ENCODE measurements at regions not wholly inside any gene's neighbourhood (a gene's known extent, or its start where the extent isn't known, plus 50 kb on each side); places are given as distances from the start of the nearest gene placed in this dataset.

DNA sequence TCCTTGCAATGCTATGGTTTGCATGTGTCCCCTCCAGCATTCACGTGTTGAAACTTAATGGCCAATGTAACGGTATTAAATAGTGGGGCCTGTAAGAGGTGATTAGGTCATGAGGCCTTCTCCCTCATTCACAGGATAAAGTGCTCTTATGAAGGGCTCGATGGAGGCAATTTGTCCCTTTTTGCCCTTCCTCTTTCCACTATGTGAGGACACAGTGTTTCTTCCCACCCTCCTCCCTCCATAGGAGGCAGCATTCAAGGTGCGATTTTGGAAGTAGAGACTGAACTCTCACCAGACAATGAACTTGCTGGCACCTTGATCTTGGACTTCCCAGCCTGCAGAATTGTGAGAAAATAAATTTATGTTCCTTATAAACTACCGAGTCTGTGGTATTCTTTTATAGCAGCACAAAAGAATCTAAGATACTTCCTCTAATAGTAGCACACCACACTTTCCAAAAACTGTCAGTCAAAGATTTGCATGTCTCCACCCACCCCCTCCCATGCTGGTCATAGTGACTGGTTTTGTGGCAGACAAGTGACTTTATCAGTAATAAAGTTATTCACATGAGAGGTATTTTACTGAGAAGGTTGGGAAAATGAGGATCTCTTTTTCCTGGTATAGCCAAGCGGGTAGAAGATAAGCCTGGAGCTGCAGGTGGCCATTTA is 113.5 kb upstream of the TTC29 start:
- no peak for DNase-seq (ENCODE audit: low spot score)
- Mint-ChIP-seq H3K4me3 (no peak overlapping the region), H3K4me1 (ENCODE audit: low read depth) (peaks cover 12% of the 10 kb centered on the region), H3K27me3 (ENCODE audit: insufficient read depth) (peaks cover 8% of the 10 kb centered on the region), H3K36me3 (ENCODE audit: low read depth) (peaks cover 2% of the 10 kb centered on the region), H3K9me3 (no peaks in the 10 kb centered on the region), H3K27ac (no peak overlapping the region)
- intact Hi-C loops (cut with micrococcal nuclease) = no loop called here

DNA sequence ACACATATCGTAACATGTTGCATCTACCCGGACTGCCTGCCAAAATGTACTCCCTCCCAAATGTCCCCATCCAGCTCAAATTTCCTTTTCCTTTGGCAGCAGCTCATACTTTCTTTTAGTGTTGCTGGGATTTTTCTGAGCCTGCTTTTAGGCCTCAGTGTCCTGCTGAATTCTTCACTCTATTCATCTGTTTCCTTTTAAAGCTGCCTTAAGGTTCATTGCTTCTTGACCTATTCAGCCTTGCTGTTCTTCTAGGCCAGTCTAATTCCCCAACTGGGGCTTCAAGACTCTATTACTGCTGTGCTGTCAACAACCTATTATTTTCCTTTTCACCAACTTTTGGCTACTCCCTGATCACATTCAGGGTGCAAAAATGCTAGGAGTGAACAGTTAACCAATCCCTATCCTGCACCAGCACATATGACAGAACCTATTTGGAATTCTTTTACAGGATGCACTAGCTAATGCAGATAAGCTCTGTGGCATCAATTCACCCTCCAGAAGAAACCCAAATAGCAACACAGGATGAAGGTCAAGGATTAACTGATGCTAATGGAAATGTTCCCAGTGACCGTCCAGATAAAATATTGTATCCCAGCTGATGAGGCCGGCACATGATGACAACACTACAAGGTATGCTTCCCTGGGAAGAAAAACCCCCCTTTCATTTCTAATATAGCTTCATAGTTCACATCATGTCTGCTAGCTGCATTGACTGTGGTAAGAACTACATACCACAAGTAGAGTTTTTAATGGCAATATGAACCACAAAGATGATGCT is 114.7 kb upstream of the TTC29 start:
- no peak overlapping the region for H3K27ac Mint-ChIP-seq
- no peaks in the 10 kb centered on the region for H3K9me3 Mint-ChIP-seq
- no peak overlapping the region for H3K4me3 Mint-ChIP-seq
- no peak for DNase-seq (ENCODE audit: low spot score)
- H3K27me3 Mint-ChIP-seq (ENCODE audit: insufficient read depth) = peaks cover 5% of the 10 kb centered on the region
- peaks cover 2% of the 10 kb centered on the region for H3K36me3 Mint-ChIP-seq (ENCODE audit: low read depth)
- peaks cover 12% of the 10 kb centered on the region for H3K4me1 Mint-ChIP-seq (ENCODE audit: low read depth)
- intact Hi-C loops (cut with micrococcal nuclease) = no loop called here

DNA sequence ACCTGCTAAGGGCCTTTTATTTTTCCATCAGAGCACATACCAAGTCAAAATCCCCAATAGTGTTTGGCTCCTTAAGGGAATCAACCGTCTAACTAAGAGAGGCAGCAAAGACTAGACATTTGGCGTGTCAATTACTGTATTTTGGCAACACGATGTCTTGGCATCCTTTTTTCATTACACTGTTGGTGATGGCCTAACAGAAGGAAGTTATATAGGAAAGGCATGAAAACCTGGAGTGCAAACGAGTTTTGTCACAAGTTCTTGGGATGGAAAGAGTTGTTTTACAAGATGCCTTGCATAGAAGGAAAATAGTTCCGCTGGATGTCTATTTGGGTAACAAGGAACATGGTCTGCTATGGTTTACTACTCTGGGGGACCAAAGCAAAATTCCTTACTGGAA is 119.2 kb upstream of the TTC29 start:
- intact Hi-C loops (cut with micrococcal nuclease) = no loop called here
- H3K27me3 Mint-ChIP-seq (ENCODE audit: insufficient read depth) = peaks cover 5% of the 10 kb centered on the region
- H3K4me1 Mint-ChIP-seq (ENCODE audit: low read depth) = no peaks in the 10 kb centered on the region
- no peak overlapping the region for H3K27ac Mint-ChIP-seq
- no peaks in the 10 kb centered on the region for H3K9me3 Mint-ChIP-seq
- no peak overlapping the region for H3K4me3 Mint-ChIP-seq
- DNase-seq (ENCODE audit: low spot score) = no peak
- no peaks in the 10 kb centered on the region for H3K36me3 Mint-ChIP-seq (ENCODE audit: low read depth)

DNA sequence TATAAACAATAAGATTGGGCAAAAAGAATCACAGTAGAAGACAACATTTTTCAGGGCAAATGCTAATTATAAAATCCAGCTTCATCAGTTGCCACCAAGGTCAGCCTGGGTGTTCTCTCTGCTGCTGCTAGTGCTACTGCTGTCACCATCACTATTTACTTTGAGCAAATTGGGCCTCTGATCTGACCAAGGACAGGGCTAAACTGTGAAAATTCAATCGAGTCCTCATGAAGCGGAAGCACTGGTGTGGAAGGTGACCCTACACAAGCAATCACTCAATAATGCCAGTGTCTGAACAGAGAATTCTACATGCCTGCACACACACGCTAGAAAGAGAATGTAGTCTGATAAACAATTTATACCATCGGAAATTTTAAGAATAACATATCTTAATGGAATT is 122.9 kb upstream of the TTC29 start:
- H3K4me3 Mint-ChIP-seq = no peak overlapping the region
- intact Hi-C loops (cut with micrococcal nuclease) = no loop called here
- H3K36me3 Mint-ChIP-seq (ENCODE audit: low read depth) = no peaks in the 10 kb centered on the region
- DNase-seq (ENCODE audit: low spot score) = no peak
- H3K27me3 Mint-ChIP-seq (ENCODE audit: insufficient read depth) = no peaks in the 10 kb centered on the region
- H3K4me1 Mint-ChIP-seq (ENCODE audit: low read depth) = no peaks in the 10 kb centered on the region
- no peak overlapping the region for H3K27ac Mint-ChIP-seq
- H3K9me3 Mint-ChIP-seq = peaks cover 3% of the 10 kb centered on the region

DNA sequence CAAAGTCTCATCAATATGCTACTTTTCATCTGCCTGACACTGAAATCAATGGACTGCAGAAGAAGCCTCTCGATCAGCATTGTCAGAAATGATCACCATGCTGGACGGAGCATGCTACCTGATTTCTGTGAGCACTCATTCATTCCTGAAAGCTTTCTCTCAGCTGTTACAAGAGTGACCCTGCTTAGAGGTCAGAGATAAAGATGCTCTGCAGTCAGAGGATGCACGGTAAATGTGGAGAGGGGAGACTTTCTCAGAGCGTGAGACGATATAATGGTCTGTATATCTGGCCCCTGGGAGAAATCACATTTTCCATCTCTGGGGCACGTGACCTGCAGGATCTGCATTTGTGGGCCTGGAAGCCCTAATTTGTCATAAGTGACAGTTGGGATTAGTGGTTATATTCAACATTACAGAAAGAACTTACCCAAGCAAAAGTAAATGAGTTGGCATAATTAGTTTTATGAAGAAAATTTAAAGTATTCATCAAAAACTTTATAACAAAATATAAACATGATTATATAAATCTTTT is 125.6 kb upstream of the TTC29 start:
- intact Hi-C loops (cut with micrococcal nuclease) = no loop called here
- Mint-ChIP-seq H3K27ac (no peak overlapping the region), H3K4me3 (no peak overlapping the region), H3K9me3 (peaks cover 3% of the 10 kb centered on the region), H3K4me1 (ENCODE audit: low read depth) (no peaks in the 10 kb centered on the region), H3K27me3 (ENCODE audit: insufficient read depth) (peaks cover 2% of the 10 kb centered on the region), H3K36me3 (ENCODE audit: low read depth) (no peaks in the 10 kb centered on the region)
- DNase-seq (ENCODE audit: low spot score) = no peak

DNA sequence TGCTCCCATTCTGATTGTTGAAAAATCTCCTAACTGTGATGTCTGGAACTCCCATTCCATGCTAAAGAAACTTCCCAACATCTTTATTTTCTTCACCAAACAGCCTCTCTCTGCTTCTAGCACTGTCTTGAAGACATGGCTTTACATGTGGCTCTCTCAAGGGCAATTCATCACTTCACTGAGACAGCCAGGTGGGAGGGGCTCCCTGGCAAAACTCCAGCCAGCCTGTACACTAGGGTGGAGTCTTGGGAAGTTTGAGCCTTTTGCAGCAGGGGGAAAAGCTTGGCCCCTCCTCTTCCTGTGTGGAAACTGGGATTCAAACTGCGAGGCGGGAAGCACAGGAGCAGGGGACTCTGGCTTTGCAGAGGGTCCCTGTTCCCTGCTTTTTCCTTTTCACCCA is 130.5 kb upstream of the TTC29 start:
- no peak overlapping the region for H3K4me3 Mint-ChIP-seq
- peaks cover 3% of the 10 kb centered on the region for H3K9me3 Mint-ChIP-seq
- H3K27ac Mint-ChIP-seq = no peak overlapping the region
- intact Hi-C loops (cut with micrococcal nuclease) = no loop called here
- no peaks in the 10 kb centered on the region for H3K36me3 Mint-ChIP-seq (ENCODE audit: low read depth)
- no peaks in the 10 kb centered on the region for H3K4me1 Mint-ChIP-seq (ENCODE audit: low read depth)
- DNase-seq (ENCODE audit: low spot score) = no peak
- H3K27me3 Mint-ChIP-seq (ENCODE audit: insufficient read depth) = peaks cover 2% of the 10 kb centered on the region

DNA sequence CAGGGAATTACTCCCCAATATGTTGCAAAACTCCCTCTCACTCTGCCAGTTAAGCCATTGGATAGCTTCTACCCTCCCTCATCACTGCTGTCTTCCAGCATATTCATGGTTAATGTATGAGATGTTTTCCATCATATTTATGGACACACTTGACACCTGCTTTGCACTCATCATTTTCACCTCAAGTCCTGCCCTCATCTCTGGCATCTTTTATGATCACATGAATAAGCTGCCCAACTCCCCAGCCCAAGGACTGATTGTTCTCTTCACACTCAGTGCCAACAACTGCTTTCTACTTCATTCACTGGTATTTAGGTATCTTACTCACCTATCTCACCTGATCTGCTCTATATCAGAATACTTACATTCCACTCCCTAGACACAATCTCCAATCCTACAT is 131.1 kb upstream of the TTC29 start:
- intact Hi-C loops (cut with micrococcal nuclease) = no loop called here
- no peaks in the 10 kb centered on the region for H3K36me3 Mint-ChIP-seq (ENCODE audit: low read depth)
- peaks cover 2% of the 10 kb centered on the region for H3K27me3 Mint-ChIP-seq (ENCODE audit: insufficient read depth)
- DNase-seq (ENCODE audit: low spot score) = no peak
- H3K9me3 Mint-ChIP-seq = peaks cover 3% of the 10 kb centered on the region
- H3K27ac Mint-ChIP-seq = no peak overlapping the region
- H3K4me1 Mint-ChIP-seq (ENCODE audit: low read depth) = no peaks in the 10 kb centered on the region
- H3K4me3 Mint-ChIP-seq = no peak overlapping the region

DNA sequence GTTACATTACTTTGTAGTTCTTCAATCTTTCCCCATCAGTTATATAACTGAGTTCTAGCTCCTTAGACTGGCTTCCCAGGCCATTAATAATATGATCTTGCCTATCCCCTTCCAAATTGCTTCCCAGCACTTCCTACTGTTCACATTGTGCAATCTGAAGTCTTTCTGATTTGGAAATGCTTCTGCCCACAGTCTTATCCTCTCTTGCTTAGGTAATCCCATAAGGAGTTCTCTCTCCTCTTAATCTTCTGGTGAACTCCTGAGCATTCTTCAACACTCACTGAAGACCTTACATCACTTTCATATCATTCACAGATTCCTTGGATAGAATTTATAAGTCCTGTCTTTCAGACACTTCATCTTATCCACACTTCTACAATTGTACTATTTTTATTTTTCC is 132.7 kb upstream of the TTC29 start:
- H3K27ac Mint-ChIP-seq = no peak overlapping the region
- no peaks in the 10 kb centered on the region for H3K36me3 Mint-ChIP-seq (ENCODE audit: low read depth)
- no peak for DNase-seq (ENCODE audit: low spot score)
- intact Hi-C loops (cut with micrococcal nuclease) = no loop called here
- H3K27me3 Mint-ChIP-seq (ENCODE audit: insufficient read depth) = peaks cover 2% of the 10 kb centered on the region
- no peaks in the 10 kb centered on the region for H3K9me3 Mint-ChIP-seq
- no peak overlapping the region for H3K4me3 Mint-ChIP-seq
- no peaks in the 10 kb centered on the region for H3K4me1 Mint-ChIP-seq (ENCODE audit: low read depth)

DNA sequence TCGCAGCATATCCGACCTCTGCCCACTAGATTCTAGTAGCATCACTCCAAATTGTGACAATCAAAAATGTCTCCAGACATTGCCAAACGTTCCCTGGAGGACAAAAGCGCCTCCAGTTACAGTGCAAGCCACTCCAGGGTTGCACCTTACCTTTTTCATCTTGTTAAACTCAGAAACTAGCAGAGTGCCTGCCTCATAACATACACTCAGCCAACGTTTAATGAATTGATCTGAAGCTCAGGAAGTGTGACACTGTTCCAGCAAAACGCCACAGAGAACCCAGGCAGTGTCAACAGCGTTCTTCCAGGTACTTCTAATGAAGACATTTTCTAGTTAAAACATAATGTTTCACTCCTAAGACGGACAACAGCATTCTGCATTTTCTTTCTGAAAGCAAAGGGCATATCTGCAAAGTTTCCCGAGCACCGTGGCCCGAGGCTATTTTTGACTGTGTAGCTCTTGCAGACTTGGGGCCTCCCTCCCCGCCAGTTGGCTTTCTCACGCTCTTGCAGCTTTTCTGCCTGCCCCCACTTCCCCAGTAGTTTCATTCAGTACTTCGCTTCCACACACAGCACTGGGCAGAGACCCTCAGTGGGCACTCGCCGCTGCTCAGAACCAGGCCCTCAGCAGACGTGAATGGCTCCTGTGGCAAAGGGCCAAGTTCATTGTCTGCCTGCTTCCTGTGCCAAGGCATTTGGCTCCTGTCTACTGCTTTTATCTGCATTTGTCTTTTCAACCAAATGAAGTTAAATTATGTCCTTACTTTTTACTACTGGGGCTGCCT is 133.4 kb upstream of the TTC29 start:
- no peak for DNase-seq (ENCODE audit: low spot score)
- Mint-ChIP-seq H3K4me1 (ENCODE audit: low read depth) (no peaks in the 10 kb centered on the region), H3K4me3 (no peak overlapping the region), H3K27ac (no peak overlapping the region), H3K9me3 (no peaks in the 10 kb centered on the region), H3K27me3 (ENCODE audit: insufficient read depth) (peaks cover 2% of the 10 kb centered on the region), H3K36me3 (ENCODE audit: low read depth) (no peaks in the 10 kb centered on the region)
- intact Hi-C loops (cut with micrococcal nuclease) = no loop called here

DNA sequence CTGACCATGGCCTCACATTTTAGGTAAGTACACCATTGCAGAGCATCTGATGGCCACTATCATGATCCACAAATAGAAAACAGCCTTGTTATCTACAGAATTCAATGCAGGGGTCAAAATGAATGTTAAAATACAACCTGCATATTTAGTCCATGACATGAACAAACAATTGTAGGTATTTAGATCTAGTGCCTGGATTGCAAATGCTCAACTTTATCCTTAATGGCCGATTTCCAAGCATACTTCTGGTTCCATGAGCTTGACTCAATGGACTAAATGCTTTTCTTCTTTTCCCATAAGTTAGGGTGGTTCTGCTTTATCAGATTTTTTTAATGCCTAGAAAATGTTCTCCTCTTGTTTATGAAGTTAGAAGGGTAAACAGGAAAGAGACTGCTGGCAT is 139.2 kb upstream of the TTC29 start:
- Mint-ChIP-seq H3K9me3 (no peaks in the 10 kb centered on the region), H3K27ac (no peak overlapping the region), H3K4me3 (no peak overlapping the region), H3K4me1 (ENCODE audit: low read depth) (no peaks in the 10 kb centered on the region), H3K27me3 (ENCODE audit: insufficient read depth) (peaks cover 2% of the 10 kb centered on the region), H3K36me3 (ENCODE audit: low read depth) (no peaks in the 10 kb centered on the region)
- no peak for DNase-seq (ENCODE audit: low spot score)
- intact Hi-C loops (cut with micrococcal nuclease) = no loop called here

DNA sequence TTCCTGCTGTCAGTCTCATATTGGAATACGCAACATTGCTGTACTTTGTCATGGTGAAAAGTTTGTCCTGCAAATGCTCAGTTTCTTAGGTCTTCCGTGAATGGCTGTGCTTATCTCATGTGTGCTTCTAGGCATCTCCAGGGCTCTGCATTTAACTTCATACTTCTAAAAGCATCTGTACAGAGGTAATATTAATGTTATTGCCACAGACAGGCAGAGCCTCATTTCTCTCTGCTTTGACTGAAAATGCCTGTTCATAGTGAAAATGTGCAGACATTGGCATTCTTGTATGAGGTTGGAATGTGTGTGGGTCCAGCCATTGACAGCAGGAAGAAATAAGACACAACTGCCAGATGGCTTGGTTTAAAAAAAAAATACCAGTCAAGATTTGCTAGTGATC is 140.1 kb upstream of the TTC29 start:
- intact Hi-C loops (cut with micrococcal nuclease) = no loop called here
- Mint-ChIP-seq H3K36me3 (ENCODE audit: low read depth) (no peaks in the 10 kb centered on the region), H3K27me3 (ENCODE audit: insufficient read depth) (peaks cover 2% of the 10 kb centered on the region), H3K4me1 (ENCODE audit: low read depth) (no peaks in the 10 kb centered on the region), H3K27ac (no peak overlapping the region), H3K4me3 (no peak overlapping the region), H3K9me3 (no peaks in the 10 kb centered on the region)
- no peak for DNase-seq (ENCODE audit: low spot score)

DNA sequence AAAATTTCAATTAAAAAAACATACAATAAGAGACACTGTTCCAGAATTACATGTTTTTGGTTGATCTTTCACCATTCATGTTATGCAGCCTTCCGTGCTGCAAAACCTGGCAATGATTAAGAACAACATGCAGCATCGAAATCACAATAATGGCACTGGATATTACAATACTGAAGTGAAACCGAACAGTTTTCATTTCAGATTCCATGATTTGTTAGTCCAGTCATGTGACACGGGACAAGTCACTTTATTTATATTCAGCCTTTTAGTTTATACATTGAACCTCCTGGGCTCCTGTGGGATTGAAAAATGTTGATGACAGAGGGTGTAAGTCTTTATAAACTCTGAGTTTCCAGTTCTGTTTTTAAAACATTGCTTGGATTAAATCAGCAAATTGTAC is 142.5 kb upstream of the TTC29 start:
- Mint-ChIP-seq H3K27ac (no peak overlapping the region), H3K4me1 (ENCODE audit: low read depth) (no peaks in the 10 kb centered on the region), H3K9me3 (no peaks in the 10 kb centered on the region), H3K36me3 (ENCODE audit: low read depth) (no peaks in the 10 kb centered on the region), H3K27me3 (ENCODE audit: insufficient read depth) (peaks cover 2% of the 10 kb centered on the region), H3K4me3 (no peak overlapping the region)
- intact Hi-C loops (cut with micrococcal nuclease) = no loop called here
- no peak for DNase-seq (ENCODE audit: low spot score)

DNA sequence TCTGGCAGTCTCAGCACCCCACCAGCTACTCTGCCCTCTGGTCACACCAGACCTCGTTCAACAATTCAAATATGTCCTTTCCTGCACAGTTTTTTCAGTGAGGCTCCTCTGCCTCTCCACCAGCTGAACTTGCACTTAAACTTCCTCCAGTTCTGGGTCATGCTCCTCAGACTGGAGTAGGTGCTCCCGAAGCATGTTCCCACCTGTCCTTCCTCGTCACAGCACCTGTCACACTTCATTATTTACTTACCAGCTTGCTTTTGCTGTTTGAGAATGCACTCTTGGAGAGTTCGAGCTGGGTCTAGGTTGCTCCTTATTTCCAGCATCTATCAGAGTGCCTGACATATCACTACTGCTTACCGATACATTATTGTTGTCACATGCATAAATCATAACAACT is 144.8 kb upstream of the TTC29 start:
- Mint-ChIP-seq H3K36me3 (ENCODE audit: low read depth) (no peaks in the 10 kb centered on the region), H3K27me3 (ENCODE audit: insufficient read depth) (peaks cover 2% of the 10 kb centered on the region), H3K4me3 (no peak overlapping the region), H3K27ac (no peak overlapping the region), H3K9me3 (no peaks in the 10 kb centered on the region), H3K4me1 (ENCODE audit: low read depth) (no peaks in the 10 kb centered on the region)
- intact Hi-C loops (cut with micrococcal nuclease) = no loop called here
- no peak for DNase-seq (ENCODE audit: low spot score)
